Breast epithelium (tissue), 3 donors: ENCODE measurements at regions not wholly inside any gene's neighbourhood (a gene's known extent, or its start where the extent isn't known, plus 50 kb on each side); places are given as distances from the start of the nearest gene placed in this dataset.

Experiments used
- CTCF ChIP-seq, 3 donors: fragments of 450-650 bp; IDR thresholded peaks; one replicate each; pipeline ENCODE4 v1.5.1; 2016 to 2017; ENCODE audit warnings: antibody characterized with exemption in 3 of 3, mild to moderate bottlenecking in 3 of 3, moderate library complexity in 3 of 3
- POLR2A ChIP-seq: fragments of 450-650 bp; IDR thresholded peaks from one replicate; pipeline ENCODE4 v1.6.1; 2016; ENCODE audit warnings: antibody characterized with exemption, mild to moderate bottlenecking, moderate library complexity
- POLR2AphosphoS5 ChIP-seq, 3 donors: sonication (generic); formaldehyde crosslinking; IDR thresholded peaks; one replicate each; pipeline ENCODE4 v1.6.1; 2017; ENCODE audit warnings: antibody characterized with exemption in 3 of 3

DNA sequence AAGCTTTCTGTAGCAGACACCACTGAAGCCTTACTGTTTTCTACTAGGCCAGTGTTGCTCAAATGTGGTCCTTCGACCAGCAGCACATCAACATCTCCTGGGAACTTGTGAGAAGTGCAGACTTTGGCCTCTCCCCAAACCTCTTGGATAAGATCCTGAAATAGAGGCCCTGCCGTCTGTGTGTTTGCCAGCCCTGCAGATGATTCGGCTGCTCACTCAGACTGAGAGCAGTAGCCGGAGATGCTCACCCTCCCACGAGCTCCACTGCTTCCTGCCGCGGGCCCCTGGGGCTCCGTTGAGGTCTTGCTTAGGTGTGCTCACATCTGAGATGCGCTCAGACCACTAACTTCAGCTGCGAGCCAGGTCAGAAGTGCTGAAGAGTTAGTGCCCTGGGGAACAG, 129.5 kb upstream of the SSTR4 start:
- TF ChIP-seq CTCF (IDR thresholded peaks at IDR 0.05) (no peak), POLR2A (no peak), POLR2AphosphoS5 (IDR thresholded peaks at IDR 0.05) (no peak)
